ENCODE measurements at regions not wholly inside any gene's neighbourhood (a gene's known extent, or its start where the extent isn't known, plus 50 kb on each side); places are given as distances from the start of the nearest gene placed in this dataset.

DNA sequence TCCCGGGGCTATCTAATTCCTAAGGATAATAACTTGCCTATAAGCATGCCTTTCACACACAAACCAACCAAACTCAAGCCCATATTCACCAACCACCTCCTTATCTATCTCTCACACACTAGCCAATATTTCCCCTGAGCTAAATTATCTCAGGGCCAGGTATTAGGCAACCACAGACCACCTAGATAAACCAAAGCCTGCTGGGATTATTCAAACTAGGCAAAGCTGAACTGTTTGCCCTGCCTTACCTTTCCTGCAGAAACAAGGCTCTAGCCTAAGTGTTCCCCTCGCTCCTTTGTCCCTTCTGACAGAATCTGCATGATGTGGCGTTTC is 114.7 kb upstream of the EEA1 start:
- TF ChIP-seq, protein P1, sequence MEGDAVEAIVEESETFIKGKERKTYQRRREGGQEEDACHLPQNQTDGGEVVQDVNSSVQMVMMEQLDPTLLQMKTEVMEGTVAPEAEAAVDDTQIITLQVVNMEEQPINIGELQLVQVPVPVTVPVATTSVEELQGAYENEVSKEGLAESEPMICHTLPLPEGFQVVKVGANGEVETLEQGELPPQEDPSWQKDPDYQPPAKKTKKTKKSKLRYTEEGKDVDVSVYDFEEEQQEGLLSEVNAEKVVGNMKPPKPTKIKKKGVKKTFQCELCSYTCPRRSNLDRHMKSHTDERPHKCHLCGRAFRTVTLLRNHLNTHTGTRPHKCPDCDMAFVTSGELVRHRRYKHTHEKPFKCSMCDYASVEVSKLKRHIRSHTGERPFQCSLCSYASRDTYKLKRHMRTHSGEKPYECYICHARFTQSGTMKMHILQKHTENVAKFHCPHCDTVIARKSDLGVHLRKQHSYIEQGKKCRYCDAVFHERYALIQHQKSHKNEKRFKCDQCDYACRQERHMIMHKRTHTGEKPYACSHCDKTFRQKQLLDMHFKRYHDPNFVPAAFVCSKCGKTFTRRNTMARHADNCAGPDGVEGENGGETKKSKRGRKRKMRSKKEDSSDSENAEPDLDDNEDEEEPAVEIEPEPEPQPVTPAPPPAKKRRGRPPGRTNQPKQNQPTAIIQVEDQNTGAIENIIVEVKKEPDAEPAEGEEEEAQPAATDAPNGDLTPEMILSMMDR (IDR thresholded peaks at IDR 0.05), result no peak
- no peak for TF ChIP-seq POLR2A (IDR thresholded peaks at IDR 0.05)
